ENCODE measurements at regions not wholly inside any gene's neighbourhood (a gene's known extent, or its start where the extent isn't known, plus 50 kb on each side); places are given as distances from the start of the nearest gene placed in this dataset.

- TF ChIP-seq CTCF (IDR thresholded peaks at IDR 0.05) (no peak), POLR2A (IDR thresholded peaks at IDR 0.05) (no peak)
These were observed 114.6 kb downstream of the PCDH18 start for GRCh38 chr4:137417676-137418075.
